Neural crest cell (in vitro differentiated cells): ENCODE measurements at regions not wholly inside any gene's neighbourhood (a gene's known extent, or its start where the extent isn't known, plus 50 kb on each side); places are given as distances from the start of the nearest gene placed in this dataset.
A peak's percentile ranks its signal among the peaks of the same experiment; 100 is the strongest.

Source experiments
- DNase-seq: peaks from one replicate; pipeline ENCODE4 v3.0.0; 2021; ENCODE audit warnings: low read depth, mixed read lengths, low spot score
- H3K27ac Mint-ChIP-seq: one replicate; pipeline ENCODE4 v1.8.0; 2021; ENCODE audit warnings: mild to moderate bottlenecking, mixed read lengths; ENCODE audit not compliant: unreplicated experiment
- H3K27me3 Mint-ChIP-seq: 2 replicates; pipeline ENCODE4 v1.8.0; 2021; ENCODE audit warnings: low read depth, mild to moderate bottlenecking, mixed read lengths
- H3K36me3 Mint-ChIP-seq: 2 replicates; pipeline ENCODE4 v1.8.0; 2021; ENCODE audit warnings: low read depth, mild to moderate bottlenecking, mixed read lengths
- H3K4me1 Mint-ChIP-seq: 2 replicates; pipeline ENCODE4 v1.8.0; 2021; ENCODE audit warnings: mixed read lengths
- H3K4me3 Mint-ChIP-seq: one replicate; pipeline ENCODE4 v1.8.0; 2021; ENCODE audit warnings: mild to moderate bottlenecking, mixed read lengths
- H3K9me3 Mint-ChIP-seq: 2 replicates; pipeline ENCODE4 v1.8.0; 2021; ENCODE audit warnings: mixed read lengths
- TF ChIP-seq, protein P1 (sequence below): fragments of 200-600 bp; sonication (generic); conservative IDR thresholded peaks from 2 replicates; pipeline ENCODE4 v1.5.0; 2021; ENCODE audit warnings: antibody characterized with exemption, mild to moderate bottlenecking

DNA sequence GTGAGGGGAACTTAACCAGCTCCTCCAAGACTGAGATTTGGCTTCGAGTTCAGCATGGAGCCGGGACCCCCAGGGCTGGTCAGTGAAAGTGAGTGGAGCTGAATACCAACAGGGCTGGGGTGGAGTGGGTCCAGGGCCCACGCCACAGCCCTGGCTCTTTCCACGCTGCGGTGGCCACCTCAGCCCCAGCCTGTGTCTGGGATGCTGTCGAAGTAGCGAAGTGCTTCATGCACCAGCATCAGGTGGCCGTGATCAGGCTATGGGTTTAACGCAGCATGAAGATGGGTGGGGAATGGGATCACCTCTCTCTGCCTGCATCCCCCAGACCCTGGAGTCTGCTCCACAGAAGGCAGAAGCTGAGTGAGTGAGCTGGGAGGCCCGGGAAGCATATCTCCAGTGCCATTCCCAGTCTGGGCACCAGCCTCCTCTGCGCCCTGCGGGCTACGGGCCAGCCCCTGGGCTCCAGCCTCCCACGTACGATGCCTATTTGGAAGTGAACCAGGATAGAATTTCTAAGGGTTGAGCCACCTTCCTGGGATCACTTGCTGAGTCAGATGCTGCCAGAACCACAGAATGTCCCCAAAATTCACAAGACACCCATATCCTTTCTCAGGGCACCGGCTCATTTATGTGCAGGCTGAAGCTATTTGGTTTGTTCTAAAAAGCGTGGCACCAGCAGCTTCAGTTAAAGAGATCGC, 131.1 kb upstream of the CHST15 start:
- TF ChIP-seq, protein P1, sequence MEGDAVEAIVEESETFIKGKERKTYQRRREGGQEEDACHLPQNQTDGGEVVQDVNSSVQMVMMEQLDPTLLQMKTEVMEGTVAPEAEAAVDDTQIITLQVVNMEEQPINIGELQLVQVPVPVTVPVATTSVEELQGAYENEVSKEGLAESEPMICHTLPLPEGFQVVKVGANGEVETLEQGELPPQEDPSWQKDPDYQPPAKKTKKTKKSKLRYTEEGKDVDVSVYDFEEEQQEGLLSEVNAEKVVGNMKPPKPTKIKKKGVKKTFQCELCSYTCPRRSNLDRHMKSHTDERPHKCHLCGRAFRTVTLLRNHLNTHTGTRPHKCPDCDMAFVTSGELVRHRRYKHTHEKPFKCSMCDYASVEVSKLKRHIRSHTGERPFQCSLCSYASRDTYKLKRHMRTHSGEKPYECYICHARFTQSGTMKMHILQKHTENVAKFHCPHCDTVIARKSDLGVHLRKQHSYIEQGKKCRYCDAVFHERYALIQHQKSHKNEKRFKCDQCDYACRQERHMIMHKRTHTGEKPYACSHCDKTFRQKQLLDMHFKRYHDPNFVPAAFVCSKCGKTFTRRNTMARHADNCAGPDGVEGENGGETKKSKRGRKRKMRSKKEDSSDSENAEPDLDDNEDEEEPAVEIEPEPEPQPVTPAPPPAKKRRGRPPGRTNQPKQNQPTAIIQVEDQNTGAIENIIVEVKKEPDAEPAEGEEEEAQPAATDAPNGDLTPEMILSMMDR, result no peak
- H3K9me3 Mint-ChIP-seq, result peaks cover 26% of the 10 kb centered on the region
- no peak overlapping the region for H3K4me3 Mint-ChIP-seq
- H3K27ac Mint-ChIP-seq, result no peak overlapping the region
- no peak for DNase-seq
- H3K27me3 Mint-ChIP-seq, result no peaks in the 10 kb centered on the region
- H3K36me3 Mint-ChIP-seq, result peaks cover 14% of the 10 kb centered on the region
- H3K4me1 Mint-ChIP-seq, result no peaks in the 10 kb centered on the region

DNA sequence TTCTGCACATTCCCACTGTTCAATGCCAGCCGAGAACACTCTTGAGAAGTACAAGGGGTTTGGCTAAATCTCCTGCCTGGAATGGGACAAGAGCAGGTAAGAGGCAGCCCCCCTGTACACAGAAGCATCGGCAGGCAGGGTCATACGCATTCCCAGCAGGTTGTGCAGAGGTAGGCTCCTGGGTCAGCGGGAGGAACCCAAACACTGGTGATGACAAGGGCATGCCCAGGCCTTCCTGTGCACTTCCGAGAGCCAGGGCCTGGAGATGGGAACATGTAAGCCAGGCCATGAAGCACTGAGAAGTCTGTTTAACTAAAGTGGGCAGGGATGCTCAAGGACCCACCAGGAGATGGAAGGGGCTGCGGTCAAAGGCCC, 130.3 kb upstream of the CHST15 start:
- no peak for DNase-seq
- Mint-ChIP-seq H3K4me1 (no peaks in the 10 kb centered on the region), H3K9me3 (peaks cover 20% of the 10 kb centered on the region), H3K27me3 (no peaks in the 10 kb centered on the region), H3K4me3 (no peak overlapping the region), H3K36me3 (peaks cover 10% of the 10 kb centered on the region), H3K27ac (no peak overlapping the region)
- TF ChIP-seq, protein P1, result no peak

- H3K36me3 Mint-ChIP-seq, result peaks cover 10% of the 10 kb centered on the region
- TF ChIP-seq, protein P1, result no peak
- H3K4me1 Mint-ChIP-seq, result no peaks in the 10 kb centered on the region
- H3K27me3 Mint-ChIP-seq, result no peaks in the 10 kb centered on the region
- H3K27ac Mint-ChIP-seq, result no peak overlapping the region
- peaks cover 20% of the 10 kb centered on the region for H3K9me3 Mint-ChIP-seq
- H3K4me3 Mint-ChIP-seq, result no peak overlapping the region
- no peak for DNase-seq
These were observed 129.8 kb upstream of the CHST15 start for GRCh38 chr10:124222988-124223710.

DNA sequence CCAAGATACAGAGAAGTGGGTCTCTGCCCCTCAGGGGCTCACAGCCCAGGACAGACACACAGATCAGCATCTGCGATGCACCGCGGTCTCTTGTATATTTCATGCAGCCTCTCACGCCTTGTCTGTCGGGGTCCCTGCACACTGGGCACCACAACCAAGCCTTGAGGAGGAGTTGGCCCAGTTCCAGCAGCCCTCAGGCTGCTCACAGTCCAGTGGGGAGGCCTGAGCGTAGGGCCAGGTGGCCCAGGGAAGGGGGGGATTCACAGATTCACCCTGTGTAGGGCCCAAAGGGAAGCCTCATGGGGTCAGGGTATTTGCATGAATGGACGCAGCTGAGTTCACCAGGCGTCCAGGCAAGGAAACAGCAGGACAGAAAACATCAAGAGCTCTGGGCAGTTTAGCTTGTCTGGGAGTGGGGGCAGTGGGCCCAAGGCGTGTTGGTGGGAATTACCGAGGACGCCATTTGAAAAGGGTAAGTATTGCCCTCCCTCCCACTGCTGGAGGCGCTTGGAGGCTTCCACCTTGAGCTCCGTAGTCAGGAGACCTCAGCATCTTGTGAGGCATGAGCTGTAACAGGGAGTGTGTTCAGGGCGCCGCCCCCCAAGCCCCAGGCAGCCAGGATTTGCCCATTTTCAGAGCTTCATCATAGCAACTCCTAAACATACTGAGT, 129.1 kb upstream of the CHST15 start:
- H3K27me3 Mint-ChIP-seq, result no peaks in the 10 kb centered on the region
- DNase-seq, result no peak

More for the DNA sequence above, 129.1 kb upstream of the CHST15 start:
- peak overlapping the region; percentile 43 for H3K27ac Mint-ChIP-seq
- H3K36me3 Mint-ChIP-seq, result peaks cover 6% of the 10 kb centered on the region
- H3K4me1 Mint-ChIP-seq, result no peaks in the 10 kb centered on the region
- TF ChIP-seq, protein P1, result no peak
- H3K9me3 Mint-ChIP-seq, result peaks cover 14% of the 10 kb centered on the region
- H3K4me3 Mint-ChIP-seq, result no peak overlapping the region
